ENCODE measurements at regions not wholly inside any gene's neighbourhood (a gene's known extent, or its start where the extent isn't known, plus 50 kb on each side); places are given as distances from the start of the nearest gene placed in this dataset.
A peak's percentile ranks its signal among the peaks of the same experiment; 100 is the strongest.

- DNase-seq (no peak), ATAC-seq (ENCODE audit: poor library complexity) (no peak)
- intact Hi-C loops (cut with DNase I) = no loop called here
Observed at GRCh38 chr2:128973566-128973965, 654.9 kb upstream of the HS6ST1 start.

DNA sequence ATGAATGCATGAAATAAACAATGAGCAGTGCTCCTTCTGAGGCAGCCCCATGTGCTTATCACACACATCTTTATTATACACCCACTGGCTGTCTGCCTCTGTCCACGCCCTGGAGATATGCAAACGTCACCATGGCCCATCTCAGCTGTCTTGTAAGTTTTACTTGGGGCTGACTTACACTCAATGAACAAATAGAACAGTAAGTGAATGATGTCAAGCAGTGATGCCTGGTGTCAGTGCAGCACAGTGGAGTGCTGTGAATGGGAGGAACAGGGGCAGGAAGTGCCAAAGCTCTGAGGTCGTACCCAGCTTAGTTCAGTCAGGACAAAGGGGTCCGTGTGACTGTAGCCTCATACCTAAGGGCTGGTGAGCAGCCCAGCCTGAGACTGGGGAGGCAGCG, 659.5 kb upstream of the HS6ST1 start:
- no peak for ATAC-seq (ENCODE audit: poor library complexity)
- intact Hi-C loops (cut with DNase I) = no loop called here
- DNase-seq = no peak

DNA sequence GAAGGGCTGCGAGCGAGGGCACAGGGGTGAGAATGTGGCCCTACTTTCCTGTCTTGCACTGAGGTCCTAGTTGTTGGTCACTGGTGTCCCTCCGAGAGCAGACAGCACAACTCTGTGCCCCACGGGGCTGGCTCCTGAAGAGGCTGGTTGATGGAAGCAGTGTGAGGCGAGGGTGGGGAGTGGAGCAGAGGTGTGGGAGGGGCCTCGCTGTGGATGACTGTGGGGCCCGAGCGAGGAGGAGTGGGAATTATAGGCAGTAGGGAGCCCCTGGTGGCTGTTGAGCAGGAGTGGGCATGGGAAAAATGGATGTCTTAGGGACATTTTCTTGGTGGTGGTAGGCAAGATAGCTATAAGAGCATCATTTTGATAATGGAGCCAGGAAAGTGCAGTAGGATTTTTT, 660.5 kb upstream of the HS6ST1 start:
- no peak for ATAC-seq (ENCODE audit: poor library complexity)
- no peak for DNase-seq
- intact Hi-C loops (cut with DNase I) = no loop called here

DNA sequence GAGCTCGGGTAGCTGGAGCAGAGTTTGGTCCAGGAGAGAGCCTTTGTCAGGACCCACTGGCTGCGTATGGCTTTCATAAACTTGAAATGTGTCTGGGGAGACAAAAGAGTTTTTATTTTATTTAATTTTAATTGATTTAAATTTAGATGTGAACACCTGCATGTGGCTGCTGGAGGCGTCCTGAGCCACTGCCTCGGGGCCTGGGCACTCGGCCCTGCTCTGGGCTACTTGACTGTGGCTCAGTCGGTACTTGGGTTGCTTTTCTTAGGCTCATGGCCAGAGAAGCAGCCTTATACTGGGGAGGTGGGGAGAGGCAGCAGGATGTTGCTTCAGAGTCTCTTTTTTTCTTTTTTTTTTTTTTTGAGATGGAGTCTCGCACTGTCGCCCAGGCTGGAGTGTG, 661.8 kb upstream of the HS6ST1 start:
- ATAC-seq (ENCODE audit: poor library complexity) (no peak), DNase-seq (no peak)
- intact Hi-C loops (cut with DNase I) = no loop called here

GRCh38 chr2:128981353-128981752, 662.7 kb upstream of the HS6ST1 start:
- ATAC-seq (ENCODE audit: poor library complexity) = no peak
- intact Hi-C loops (cut with DNase I) = no loop called here
- DNase-seq = no peak

GRCh38 chr2:128982001-128982400, 663.3 kb upstream of the HS6ST1 start:
- ATAC-seq (ENCODE audit: poor library complexity) (no peak), DNase-seq (no peak)
- intact Hi-C loops (cut with DNase I) = no loop called here

- ATAC-seq (ENCODE audit: poor library complexity) = no peak
Observed at GRCh38 chr2:128982670-128983069, 664.0 kb upstream of the HS6ST1 start.

GRCh38 chr2:128983094-128983493, 664.4 kb upstream of the HS6ST1 start:
- DNase-seq (no peak), ATAC-seq (ENCODE audit: poor library complexity) (no peak)
- intact Hi-C loops (cut with DNase I) = no loop called here

More at GRCh38 chr2:128982670-128983069, 664.0 kb upstream of the HS6ST1 start:
- no peak for DNase-seq
- intact Hi-C loops (cut with DNase I) = no loop called here

GRCh38 chr2:128984081-128984480, 665.4 kb upstream of the HS6ST1 start:
- intact Hi-C loops (cut with DNase I) = no loop called here
- DNase-seq (no peak), ATAC-seq (ENCODE audit: poor library complexity) (no peak)

DNA sequence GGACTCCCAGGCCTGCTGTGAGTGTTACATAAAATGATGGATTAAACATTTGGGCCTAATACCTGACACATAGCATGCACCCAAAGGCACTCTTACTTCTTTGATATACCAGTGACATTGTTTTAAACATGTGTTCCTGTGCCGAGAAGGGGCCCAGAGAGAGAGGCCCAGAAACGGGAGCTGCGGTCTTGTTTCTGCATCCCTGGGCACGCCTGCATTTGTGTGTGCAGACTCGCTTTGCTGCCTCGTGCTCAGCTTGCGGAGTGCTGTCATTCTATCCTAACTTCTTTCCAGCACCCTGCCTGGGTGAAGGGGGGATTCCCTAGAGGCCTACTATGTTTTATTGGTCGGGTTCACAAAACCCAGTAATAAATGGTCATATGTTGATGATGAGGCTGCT, 666.2 kb upstream of the HS6ST1 start:
- no peak for ATAC-seq (ENCODE audit: poor library complexity)
- DNase-seq = no peak
- intact Hi-C loops (cut with DNase I) = no loop called here

DNA sequence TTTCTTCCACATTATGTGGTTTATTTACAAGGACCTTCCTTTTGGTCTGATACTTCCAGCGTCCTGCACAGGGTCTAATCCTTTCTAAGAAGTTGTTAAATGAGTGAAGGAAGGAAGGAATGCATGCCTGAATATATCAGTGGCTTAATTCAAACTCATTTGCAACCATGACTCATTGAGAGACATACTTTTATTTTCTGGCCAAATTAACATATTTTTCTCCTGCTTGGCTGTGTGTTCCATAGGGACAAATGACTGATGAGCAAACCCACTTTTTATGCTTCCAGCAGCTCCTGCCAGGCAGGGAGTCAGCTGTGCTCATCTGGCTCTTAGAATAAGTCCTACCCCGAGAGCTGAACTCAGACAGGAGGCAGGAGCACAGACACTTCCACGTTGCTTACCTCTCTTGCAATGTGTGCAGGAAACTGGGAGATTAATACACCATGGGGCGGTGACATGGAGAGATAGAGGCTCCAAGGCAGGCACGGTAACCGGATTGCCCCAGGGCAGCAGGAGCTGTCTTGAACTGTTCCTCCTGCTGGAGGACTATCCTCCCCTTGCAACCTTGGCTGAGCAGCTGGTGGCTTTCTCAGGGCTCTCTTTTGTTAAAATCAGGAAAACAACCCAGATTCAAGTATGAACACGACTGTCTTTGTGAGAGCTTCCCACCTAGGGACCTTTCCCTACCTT, 667.5 kb upstream of the HS6ST1 start:
- intact Hi-C loops (cut with DNase I) = no loop called here
- no peak for ATAC-seq (ENCODE audit: poor library complexity)
- DNase-seq = no peak

- ATAC-seq (ENCODE audit: poor library complexity) (no peak), DNase-seq (no peak)
- intact Hi-C loops (cut with DNase I) = no loop called here
Observed at GRCh38 chr2:128986867-128987268, 668.2 kb upstream of the HS6ST1 start.

- DNase-seq (no peak), ATAC-seq (ENCODE audit: poor library complexity) (peak; percentile 38)
- intact Hi-C loops (cut with DNase I) = no loop called here
Observed at GRCh38 chr2:128988326-128988725, 669.7 kb upstream of the HS6ST1 start.

DNA sequence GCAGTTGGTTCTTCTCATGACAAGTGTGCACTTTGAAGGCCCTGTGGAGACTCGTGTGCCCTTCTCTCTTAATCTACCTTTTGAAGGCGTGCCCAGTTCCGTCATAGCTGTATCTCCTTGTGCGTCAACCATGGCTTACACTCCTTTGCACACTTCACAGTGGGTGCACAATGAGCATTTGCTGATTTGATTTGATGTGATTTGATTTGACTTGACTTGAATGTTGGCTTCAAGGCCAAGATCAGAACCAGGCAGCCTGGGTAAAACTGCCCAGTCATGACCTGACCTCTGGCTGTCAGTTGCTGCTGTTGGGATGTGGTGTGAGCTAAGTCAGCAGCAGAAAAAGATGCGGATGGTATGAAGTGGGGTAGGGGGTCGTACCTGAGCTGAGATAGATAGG, 670.3 kb upstream of the HS6ST1 start:
- intact Hi-C loops (cut with DNase I) = no loop called here
- DNase-seq (no peak), ATAC-seq (ENCODE audit: poor library complexity) (no peak)

GRCh38 chr2:128995086-128995485, 676.4 kb upstream of the HS6ST1 start:
- DNase-seq = no peak
- no peak for ATAC-seq (ENCODE audit: poor library complexity)
- intact Hi-C loops (cut with DNase I) = no loop called here

- intact Hi-C loops (cut with DNase I) = no loop called here
- DNase-seq = no peak
Observed at GRCh38 chr2:128996078-128996477, 677.4 kb upstream of the HS6ST1 start.

DNA sequence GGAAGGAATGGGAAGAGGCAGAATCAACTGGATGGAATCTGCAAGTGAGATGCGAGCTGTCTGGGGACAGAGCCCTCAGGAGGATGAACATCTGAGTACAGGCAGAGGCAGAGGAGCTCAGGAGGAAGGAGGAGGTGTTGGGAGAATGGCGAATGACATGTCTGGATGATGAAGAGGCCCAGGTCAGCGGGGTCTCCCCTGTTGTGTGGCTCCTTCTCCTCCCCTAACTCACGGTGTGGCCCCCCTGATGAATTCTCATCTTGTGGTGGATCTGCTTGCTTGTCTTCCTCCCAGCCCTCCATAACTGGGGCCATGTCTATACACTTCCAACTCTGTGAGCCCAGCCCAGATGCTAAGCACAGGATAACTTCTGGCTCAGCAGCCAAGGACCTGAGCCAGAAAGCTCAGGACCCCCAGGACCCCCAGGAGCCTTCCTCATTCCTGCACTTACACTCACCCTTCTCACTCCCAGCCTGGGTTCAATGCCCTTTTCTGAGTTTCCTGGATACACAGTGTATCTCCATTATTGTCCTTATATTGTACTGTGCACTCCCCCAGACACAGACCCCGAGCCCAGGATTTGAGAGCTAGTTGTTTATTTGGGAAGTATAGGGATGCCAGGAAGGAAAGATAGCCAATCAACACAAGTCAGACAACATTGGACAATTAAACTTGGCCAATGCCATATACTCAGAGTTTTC, 678.6 kb upstream of the HS6ST1 start:
- no peak for ATAC-seq (ENCODE audit: poor library complexity)
- intact Hi-C loops (cut with DNase I) = no loop called here
- DNase-seq = no peak

More at GRCh38 chr2:128996078-128996477, 677.4 kb upstream of the HS6ST1 start:
- ATAC-seq (ENCODE audit: poor library complexity) = no peak

DNA sequence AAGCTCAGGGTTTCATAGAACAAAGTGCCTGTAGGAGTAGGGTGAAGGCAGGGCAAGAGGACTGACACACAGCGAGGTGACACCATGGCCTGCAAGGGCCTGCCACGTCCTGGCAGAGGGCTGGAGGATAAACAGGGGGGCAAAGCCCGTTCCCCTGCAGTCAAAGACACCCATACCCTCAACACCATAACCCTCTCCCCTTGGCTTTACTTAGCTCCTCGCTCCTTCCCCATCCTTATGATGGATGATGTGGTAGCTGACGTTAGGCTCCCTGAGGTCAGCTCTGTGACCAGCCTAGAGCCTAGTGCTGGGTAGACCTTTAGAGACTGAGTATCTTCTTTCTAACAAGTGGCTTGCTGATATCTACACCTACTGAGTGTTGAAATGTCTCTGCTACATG, 683.3 kb upstream of the HS6ST1 start:
- ATAC-seq (ENCODE audit: poor library complexity) = no peak
- DNase-seq = no peak
- intact Hi-C loops (cut with DNase I) = no loop called here

DNA sequence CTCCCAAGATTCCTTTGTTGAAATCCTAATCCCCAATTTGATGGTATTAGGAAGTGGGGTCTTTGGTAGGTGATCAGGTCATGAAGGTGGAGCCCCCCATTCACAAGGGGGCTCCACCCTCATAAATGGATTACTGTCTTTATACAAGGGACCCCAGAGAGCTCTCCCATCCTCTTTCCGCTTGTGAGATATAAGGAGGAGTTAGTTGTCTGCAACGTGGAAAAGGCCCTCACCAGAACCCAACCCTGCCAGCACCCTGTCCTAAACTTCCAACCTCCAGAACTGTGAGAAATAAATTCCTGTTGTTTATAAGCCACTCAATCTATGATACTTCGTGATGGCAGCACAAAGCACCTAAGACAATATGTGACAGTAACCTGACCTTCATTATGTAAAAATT, 684.1 kb upstream of the HS6ST1 start:
- no peak for ATAC-seq (ENCODE audit: poor library complexity)
- intact Hi-C loops (cut with DNase I) = no loop called here
- no peak for DNase-seq

GRCh38 chr2:129004485-129004884, 685.8 kb upstream of the HS6ST1 start:
- no peak for ATAC-seq (ENCODE audit: poor library complexity)
- DNase-seq = no peak
- intact Hi-C loops (cut with DNase I) = no loop called here
